ENCODE measurements at regions not wholly inside any gene's neighbourhood (a gene's known extent, or its start where the extent isn't known, plus 50 kb on each side); places are given as distances from the start of the nearest gene placed in this dataset.

GRCh38 chr13:87042946-87043345, 628.2 kb upstream of the SLITRK5 start:
- ChIA-PET CTCF (no interaction called here), POLR2A (no interaction called here)
- H3K27ac ChIP-seq (ENCODE audit: low read depth, low read length), result no peak overlapping the region
- DNase-seq (ENCODE audit: low read depth, low spot score), result no peak
- H3K27me3 ChIP-seq (ENCODE audit: control insufficient read depth, insufficient read depth, low read length), result no peaks in the 10 kb centered on the region
- H3K4me3 ChIP-seq (ENCODE audit: low read depth, low read length), result no peak overlapping the region
- no peak for TF ChIP-seq CTCF (IDR thresholded peaks at IDR 0.05; ENCODE audit: low read depth, low read length)
- H3K9me3 ChIP-seq (ENCODE audit: control insufficient read depth, insufficient read depth, low read length), result no peaks in the 10 kb centered on the region

- TF ChIP-seq CTCF (IDR thresholded peaks at IDR 0.05; ENCODE audit: low read depth, low read length), result no peak
- CTCF ChIA-PET, result no interaction called here
Observed at GRCh38 chr13:87052731-87053130, 618.4 kb upstream of the SLITRK5 start.

GRCh38 chr13:87057807-87058520, 613.2 kb upstream of the SLITRK5 start:
- ChIA-PET CTCF (no interaction called here), POLR2A (no interaction called here)
- H3K9me3 ChIP-seq (ENCODE audit: control insufficient read depth, insufficient read depth, low read length), result no peaks in the 10 kb centered on the region
- TF ChIP-seq CTCF (IDR thresholded peaks at IDR 0.05; ENCODE audit: low read depth, low read length), result no peak
- H3K4me3 ChIP-seq (ENCODE audit: low read depth, low read length), result no peak overlapping the region
- DNase-seq (ENCODE audit: low read depth, low spot score), result no peak
- H3K27me3 ChIP-seq (ENCODE audit: control insufficient read depth, insufficient read depth, low read length), result no peaks in the 10 kb centered on the region
- no peak overlapping the region for H3K27ac ChIP-seq (ENCODE audit: low read depth, low read length)

More at GRCh38 chr13:87052731-87053130, 618.4 kb upstream of the SLITRK5 start:
- POLR2A ChIA-PET, result no interaction called here
- H3K27ac ChIP-seq (ENCODE audit: low read depth, low read length), result no peak overlapping the region
- H3K4me3 ChIP-seq (ENCODE audit: low read depth, low read length), result no peak overlapping the region
- DNase-seq (ENCODE audit: low read depth, low spot score), result no peak
- no peaks in the 10 kb centered on the region for H3K9me3 ChIP-seq (ENCODE audit: control insufficient read depth, insufficient read depth, low read length)
- no peaks in the 10 kb centered on the region for H3K27me3 ChIP-seq (ENCODE audit: control insufficient read depth, insufficient read depth, low read length)

- ChIA-PET CTCF (no interaction called here), POLR2A (no interaction called here)
- Histone ChIP-seq H3K27ac (ENCODE audit: low read depth, low read length) (no peak overlapping the region), H3K9me3 (ENCODE audit: control insufficient read depth, insufficient read depth, low read length) (no peaks in the 10 kb centered on the region), H3K4me3 (ENCODE audit: low read depth, low read length) (no peak overlapping the region), H3K27me3 (ENCODE audit: control insufficient read depth, insufficient read depth, low read length) (no peaks in the 10 kb centered on the region)
- no peak for DNase-seq (ENCODE audit: low read depth, low spot score)
- TF ChIP-seq CTCF (IDR thresholded peaks at IDR 0.05; ENCODE audit: low read depth, low read length), result no peak
Observed at GRCh38 chr13:87058786-87059329, 612.3 kb upstream of the SLITRK5 start.

- DNase-seq (ENCODE audit: low read depth, low spot score), result no peak
- Histone ChIP-seq H3K9me3 (ENCODE audit: control insufficient read depth, insufficient read depth, low read length) (peaks cover 11% of the 10 kb centered on the region; the same call in 1 of the 2 replicates), H3K27me3 (ENCODE audit: control insufficient read depth, insufficient read depth, low read length) (no peaks in the 10 kb centered on the region), H3K4me3 (ENCODE audit: low read depth, low read length) (no peak overlapping the region), H3K27ac (ENCODE audit: low read depth, low read length) (no peak overlapping the region)
- CTCF ChIA-PET, result no interaction called here
- POLR2A ChIA-PET, result no interaction called here
- TF ChIP-seq CTCF (IDR thresholded peaks at IDR 0.05; ENCODE audit: low read depth, low read length), result no peak
Observed at GRCh38 chr13:87078947-87079795, 592.0 kb upstream of the SLITRK5 start.
